Endothelial cell of umbilical vein (primary cell): ENCODE measurements at regions not wholly inside any gene's neighbourhood (a gene's known extent, or its start where the extent isn't known, plus 50 kb on each side); places are given as distances from the start of the nearest gene placed in this dataset.

Source experiments
- BruUV-seq: library from RNA; stranded (reverse); fragments of 400-500 nt; replicated peaks from 2 replicates; lab custom pipeline; 2021; lab: Mats Ljungman, UMichigan
- CTCF ChIA-PET: fragments of 300-600, 350-600 bp; sonication (Branson Sonifier 250); formaldehyde crosslinking; loops from one replicate; lab custom pipeline; 2021; ENCODE audit warnings: antibody characterized with exemption, inconsistent platforms; lab: Charles Lee
- POLR2A ChIA-PET: fragments of 300-600, 350-600 bp; sonication (Branson Sonifier 250); formaldehyde crosslinking; loops from one replicate; lab custom pipeline; 2021; ENCODE audit warnings: antibody characterized with exemption, inconsistent platforms; lab: Charles Lee
- DNase-seq: peaks from one replicate; pipeline ENCODE4 v3.0.0-alpha.2; 2011; ENCODE audit warnings: low read depth, low spot score
- FAIRE-seq: peaks from 2 replicates; lab custom pipeline; 2011; peaks lifted over from hg19 to GRCh38; lab: Jason Lieb, UNC
- H2AFZ ChIP-seq: 2 replicates; pipeline ENCODE4 v1.6.0; 2012; ENCODE audit warnings: low read depth, low read length, control low read depth, inconsistent platforms
- H3K27ac ChIP-seq: 2 replicates; pipeline ENCODE4 v1.5.1; 2011; ENCODE audit warnings: low read depth, mild to moderate bottlenecking, control low read depth, low read length, moderate library complexity; ENCODE audit not compliant: insufficient read depth
- H3K27me3 ChIP-seq, 2 experiments: 2 replicates each; pipeline versions ENCODE4 v1.6.0 to v1.6.1; 2011; ENCODE audit warnings: low read length in 2 of 2, mixed read lengths in 1 of 2; ENCODE audit not compliant: control insufficient read depth in 2 of 2, insufficient read depth in 2 of 2
- H3K36me3 ChIP-seq, 2 experiments: 2 replicates in 1 of 2; 3 replicates in 1 of 2; pipeline ENCODE4 v1.5.1; 2011; ENCODE audit warnings: low read length in 2 of 2, mild to moderate bottlenecking in 1 of 2, moderate library complexity in 1 of 2; ENCODE audit not compliant: control insufficient read depth in 2 of 2, insufficient read depth in 2 of 2; ENCODE audit errors: extremely low read depth in 1 of 2
- H3K4me1 ChIP-seq: 3 replicates; pipeline ENCODE4 v1.5.1; 2011; ENCODE audit warnings: mild to moderate bottlenecking, low read length; ENCODE audit not compliant: control insufficient read depth, insufficient read depth; ENCODE audit errors: extremely low read depth
- H3K4me2 ChIP-seq: 2 replicates; pipeline ENCODE4 v1.6.1; 2011; ENCODE audit warnings: low read length, control low read depth, mixed read lengths; ENCODE audit not compliant: insufficient read depth
- H3K4me3 ChIP-seq, 3 experiments: fragments of 200-600 bp in 1 of 3; sonication (generic), shearing (Covaris generic) in 1 of 3; replicated peaks in 1 of 3; 2 replicates each; pipeline ENCODE4 v1.5.1; 2011 to 2016; ENCODE audit warnings: control low read depth in 3 of 3, low read length in 3 of 3, mild to moderate bottlenecking in 2 of 3, inconsistent platforms in 1 of 3, low read depth in 1 of 3, moderate library complexity in 1 of 3; ENCODE audit not compliant: insufficient read depth in 1 of 3
- H3K79me2 ChIP-seq: 2 replicates; pipeline ENCODE4 v1.6.0; 2012; ENCODE audit warnings: low read length, inconsistent platforms; ENCODE audit not compliant: control insufficient read depth, insufficient read depth
- H3K9ac ChIP-seq: replicated peaks from 2 replicates; pipeline ENCODE3; 2011; ENCODE audit warnings: low read length, control low read depth; ENCODE audit not compliant: insufficient read depth; ENCODE audit errors: extremely low read depth
- H3K9me1 ChIP-seq: replicated peaks from 3 replicates; pipeline ENCODE4 v1.6.0; 2011; ENCODE audit warnings: mild to moderate bottlenecking, low read length; ENCODE audit not compliant: control insufficient read depth, insufficient read depth; ENCODE audit errors: extremely low read depth
- H3K9me3 ChIP-seq: replicated peaks from 2 replicates; pipeline ENCODE4 v1.5.1; 2012; ENCODE audit warnings: low read length, inconsistent platforms; ENCODE audit not compliant: control insufficient read depth, insufficient read depth
- H4K20me1 ChIP-seq: replicated peaks from 2 replicates; pipeline ENCODE3; 2011; ENCODE audit warnings: mild to moderate bottlenecking, low read length; ENCODE audit not compliant: control insufficient read depth, insufficient read depth; ENCODE audit errors: extremely low read depth
- EZH2 ChIP-seq: IDR thresholded peaks from 2 replicates; pipeline ENCODE4 v1.6.1; 2012; ENCODE audit warnings: borderline replicate concordance, low read depth, mild to moderate bottlenecking, moderate library complexity, low read length, inconsistent platforms; ENCODE audit not compliant: severe bottlenecking
- FOS ChIP-seq: IDR thresholded peaks from 2 replicates; pipeline ENCODE4 v1.6.1; 2011; ENCODE audit warnings: mild to moderate bottlenecking, low read length, moderate library complexity, borderline replicate concordance; ENCODE audit not compliant: insufficient read depth
- GATA2 ChIP-seq: IDR thresholded peaks from 2 replicates; pipeline ENCODE4 v1.7.0; 2011; ENCODE audit warnings: low read depth, mild to moderate bottlenecking, moderate library complexity, mixed read lengths, low read length; ENCODE audit not compliant: insufficient read length, insufficient read depth
- JUN ChIP-seq: IDR thresholded peaks from 2 replicates; pipeline ENCODE4 v1.6.1; 2011; ENCODE audit warnings: borderline replicate concordance, low read depth; ENCODE audit not compliant: insufficient read length, insufficient read depth
- MYC ChIP-seq: IDR thresholded peaks from one replicate; pipeline ENCODE4 v1.6.1; 2011; ENCODE audit warnings: mild to moderate bottlenecking, low read depth, low read length
- POLR2A ChIP-seq: IDR thresholded peaks from 2 replicates; pipeline ENCODE4 v1.6.1; 2012; ENCODE audit warnings: low read depth, mild to moderate bottlenecking, control low read depth, low read length
- POLR2AphosphoS5 ChIP-seq: IDR thresholded peaks from 2 replicates; pipeline ENCODE4 v1.6.1; 2012; ENCODE audit warnings: low read depth, mild to moderate bottlenecking, control low read depth, low read length, moderate library complexity; ENCODE audit not compliant: insufficient read depth
- dilution Hi-C: fragments of 300-500 bp; cut with MboI; formaldehyde crosslinking; loops from one replicate; pipeline ENCODE4 v1.15.0; 2019; ENCODE audit warnings: low sequenced_read_pairs; ENCODE audit not compliant: extremely low pct_ligation_motif_present
- intact Hi-C: fragments of 100-400 bp; cut with micrococcal nuclease; formaldehyde crosslinking; loops from one replicate; pipeline ENCODE4 v1.10.0; 2022
- TF ChIP-seq, protein P1 (sequence below): IDR thresholded peaks from 2 replicates; pipeline ENCODE4 v1.6.1; 2011; ENCODE audit not compliant: insufficient read depth, insufficient read length
- TF ChIP-seq, protein P2 (sequence below), 2 donors: IDR thresholded peaks; 1 replicate in 1 of 2; 2 replicates in 1 of 2; pipeline ENCODE4 v1.5.1; 2011; ENCODE audit warnings: low read length in 2 of 2, mild to moderate bottlenecking in 2 of 2, moderate library complexity in 2 of 2, control low read depth in 1 of 2, inconsistent platforms in 1 of 2, low read depth in 1 of 2; ENCODE audit not compliant: insufficient read depth in 1 of 2; ENCODE audit errors: extremely low read depth in 1 of 2

DNA sequence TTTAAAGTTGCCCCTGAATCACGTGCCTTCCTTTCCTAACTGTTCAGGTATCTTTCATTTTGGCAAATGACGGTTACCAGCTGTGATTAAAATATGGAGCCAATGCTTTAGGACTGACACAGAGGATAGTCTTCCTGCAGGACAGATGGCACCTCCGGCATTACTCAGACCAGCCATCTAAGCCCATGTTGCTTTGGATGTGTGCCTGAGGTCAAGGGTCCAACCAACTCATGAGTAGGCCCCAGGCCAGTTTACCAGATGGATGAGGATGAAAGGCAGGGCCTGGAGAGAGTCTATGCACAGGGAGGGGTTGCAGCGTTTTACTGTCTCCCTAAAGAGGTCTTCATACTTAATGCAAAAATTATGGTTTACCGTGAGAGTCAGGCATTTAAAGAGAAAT is 174.0 kb upstream of the GATB start:
- Histone ChIP-seq H3K9ac (no peak overlapping the region), H3K27ac (no peak overlapping the region), H3K4me1 (no peaks in the 10 kb centered on the region), H3K79me2 (no peaks in the 10 kb centered on the region), H3K27me3 (no peaks in the 10 kb centered on the region), H3K4me2 (no peak overlapping the region), H4K20me1 (no peaks in the 10 kb centered on the region), H3K9me3 (no peaks in the 10 kb centered on the region), H3K36me3 (no peaks in the 10 kb centered on the region), H3K9me1 (no peaks in the 10 kb centered on the region), H3K4me3 (no peak overlapping the region), H2AFZ (no peak overlapping the region)
- no peak for FAIRE-seq
- TF ChIP-seq EZH2, result no peak
- TF ChIP-seq, protein P1, sequence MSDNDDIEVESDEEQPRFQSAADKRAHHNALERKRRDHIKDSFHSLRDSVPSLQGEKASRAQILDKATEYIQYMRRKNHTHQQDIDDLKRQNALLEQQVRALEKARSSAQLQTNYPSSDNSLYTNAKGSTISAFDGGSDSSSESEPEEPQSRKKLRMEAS, result no peak
- TF ChIP-seq GATA2, result no peak
- no peak for TF ChIP-seq POLR2A
- TF ChIP-seq FOS, result no peak
- no peak for TF ChIP-seq POLR2AphosphoS5
- TF ChIP-seq, protein P2, sequence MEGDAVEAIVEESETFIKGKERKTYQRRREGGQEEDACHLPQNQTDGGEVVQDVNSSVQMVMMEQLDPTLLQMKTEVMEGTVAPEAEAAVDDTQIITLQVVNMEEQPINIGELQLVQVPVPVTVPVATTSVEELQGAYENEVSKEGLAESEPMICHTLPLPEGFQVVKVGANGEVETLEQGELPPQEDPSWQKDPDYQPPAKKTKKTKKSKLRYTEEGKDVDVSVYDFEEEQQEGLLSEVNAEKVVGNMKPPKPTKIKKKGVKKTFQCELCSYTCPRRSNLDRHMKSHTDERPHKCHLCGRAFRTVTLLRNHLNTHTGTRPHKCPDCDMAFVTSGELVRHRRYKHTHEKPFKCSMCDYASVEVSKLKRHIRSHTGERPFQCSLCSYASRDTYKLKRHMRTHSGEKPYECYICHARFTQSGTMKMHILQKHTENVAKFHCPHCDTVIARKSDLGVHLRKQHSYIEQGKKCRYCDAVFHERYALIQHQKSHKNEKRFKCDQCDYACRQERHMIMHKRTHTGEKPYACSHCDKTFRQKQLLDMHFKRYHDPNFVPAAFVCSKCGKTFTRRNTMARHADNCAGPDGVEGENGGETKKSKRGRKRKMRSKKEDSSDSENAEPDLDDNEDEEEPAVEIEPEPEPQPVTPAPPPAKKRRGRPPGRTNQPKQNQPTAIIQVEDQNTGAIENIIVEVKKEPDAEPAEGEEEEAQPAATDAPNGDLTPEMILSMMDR (IDR thresholded peaks at IDR 0.05; ENCODE audit: extremely low read depth in 1 of 2, insufficient read depth in 1 of 2, low read depth in 1 of 2, low read length in 2 of 2), result no peak
- TF ChIP-seq MYC, result no peak
- no peak for TF ChIP-seq JUN
- ChIA-PET POLR2A (no interaction called here), CTCF (no interaction called here)
- dilution Hi-C loops (no loop called here), intact Hi-C loops (no loop called here)
- no peak for DNase-seq
- no TSS peak for BruUV-seq
